ENCODE measurements at regions not wholly inside any gene's neighbourhood (a gene's known extent, or its start where the extent isn't known, plus 50 kb on each side); places are given as distances from the start of the nearest gene placed in this dataset.

DNA sequence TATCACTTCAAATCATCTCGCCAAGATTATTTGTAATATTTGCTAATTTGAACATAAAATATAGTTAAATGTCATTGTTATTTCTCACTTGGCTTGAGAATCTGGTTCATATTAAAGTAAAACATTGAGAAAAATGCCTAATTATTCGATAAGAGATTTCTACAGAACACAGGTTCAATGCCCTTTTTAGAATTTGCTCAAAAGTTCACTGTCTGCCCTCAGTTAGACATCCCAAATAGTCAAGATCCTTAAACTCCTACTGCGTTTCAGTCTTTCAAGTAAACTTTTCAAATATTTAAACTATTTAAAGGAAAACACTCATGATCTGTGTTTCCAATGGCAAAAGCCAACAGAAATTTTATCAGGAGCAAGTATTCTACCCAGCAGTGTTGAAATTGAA lies 204.1 kb upstream of the AGTR1 start (continued):
- TF ChIP-seq, protein P1, sequence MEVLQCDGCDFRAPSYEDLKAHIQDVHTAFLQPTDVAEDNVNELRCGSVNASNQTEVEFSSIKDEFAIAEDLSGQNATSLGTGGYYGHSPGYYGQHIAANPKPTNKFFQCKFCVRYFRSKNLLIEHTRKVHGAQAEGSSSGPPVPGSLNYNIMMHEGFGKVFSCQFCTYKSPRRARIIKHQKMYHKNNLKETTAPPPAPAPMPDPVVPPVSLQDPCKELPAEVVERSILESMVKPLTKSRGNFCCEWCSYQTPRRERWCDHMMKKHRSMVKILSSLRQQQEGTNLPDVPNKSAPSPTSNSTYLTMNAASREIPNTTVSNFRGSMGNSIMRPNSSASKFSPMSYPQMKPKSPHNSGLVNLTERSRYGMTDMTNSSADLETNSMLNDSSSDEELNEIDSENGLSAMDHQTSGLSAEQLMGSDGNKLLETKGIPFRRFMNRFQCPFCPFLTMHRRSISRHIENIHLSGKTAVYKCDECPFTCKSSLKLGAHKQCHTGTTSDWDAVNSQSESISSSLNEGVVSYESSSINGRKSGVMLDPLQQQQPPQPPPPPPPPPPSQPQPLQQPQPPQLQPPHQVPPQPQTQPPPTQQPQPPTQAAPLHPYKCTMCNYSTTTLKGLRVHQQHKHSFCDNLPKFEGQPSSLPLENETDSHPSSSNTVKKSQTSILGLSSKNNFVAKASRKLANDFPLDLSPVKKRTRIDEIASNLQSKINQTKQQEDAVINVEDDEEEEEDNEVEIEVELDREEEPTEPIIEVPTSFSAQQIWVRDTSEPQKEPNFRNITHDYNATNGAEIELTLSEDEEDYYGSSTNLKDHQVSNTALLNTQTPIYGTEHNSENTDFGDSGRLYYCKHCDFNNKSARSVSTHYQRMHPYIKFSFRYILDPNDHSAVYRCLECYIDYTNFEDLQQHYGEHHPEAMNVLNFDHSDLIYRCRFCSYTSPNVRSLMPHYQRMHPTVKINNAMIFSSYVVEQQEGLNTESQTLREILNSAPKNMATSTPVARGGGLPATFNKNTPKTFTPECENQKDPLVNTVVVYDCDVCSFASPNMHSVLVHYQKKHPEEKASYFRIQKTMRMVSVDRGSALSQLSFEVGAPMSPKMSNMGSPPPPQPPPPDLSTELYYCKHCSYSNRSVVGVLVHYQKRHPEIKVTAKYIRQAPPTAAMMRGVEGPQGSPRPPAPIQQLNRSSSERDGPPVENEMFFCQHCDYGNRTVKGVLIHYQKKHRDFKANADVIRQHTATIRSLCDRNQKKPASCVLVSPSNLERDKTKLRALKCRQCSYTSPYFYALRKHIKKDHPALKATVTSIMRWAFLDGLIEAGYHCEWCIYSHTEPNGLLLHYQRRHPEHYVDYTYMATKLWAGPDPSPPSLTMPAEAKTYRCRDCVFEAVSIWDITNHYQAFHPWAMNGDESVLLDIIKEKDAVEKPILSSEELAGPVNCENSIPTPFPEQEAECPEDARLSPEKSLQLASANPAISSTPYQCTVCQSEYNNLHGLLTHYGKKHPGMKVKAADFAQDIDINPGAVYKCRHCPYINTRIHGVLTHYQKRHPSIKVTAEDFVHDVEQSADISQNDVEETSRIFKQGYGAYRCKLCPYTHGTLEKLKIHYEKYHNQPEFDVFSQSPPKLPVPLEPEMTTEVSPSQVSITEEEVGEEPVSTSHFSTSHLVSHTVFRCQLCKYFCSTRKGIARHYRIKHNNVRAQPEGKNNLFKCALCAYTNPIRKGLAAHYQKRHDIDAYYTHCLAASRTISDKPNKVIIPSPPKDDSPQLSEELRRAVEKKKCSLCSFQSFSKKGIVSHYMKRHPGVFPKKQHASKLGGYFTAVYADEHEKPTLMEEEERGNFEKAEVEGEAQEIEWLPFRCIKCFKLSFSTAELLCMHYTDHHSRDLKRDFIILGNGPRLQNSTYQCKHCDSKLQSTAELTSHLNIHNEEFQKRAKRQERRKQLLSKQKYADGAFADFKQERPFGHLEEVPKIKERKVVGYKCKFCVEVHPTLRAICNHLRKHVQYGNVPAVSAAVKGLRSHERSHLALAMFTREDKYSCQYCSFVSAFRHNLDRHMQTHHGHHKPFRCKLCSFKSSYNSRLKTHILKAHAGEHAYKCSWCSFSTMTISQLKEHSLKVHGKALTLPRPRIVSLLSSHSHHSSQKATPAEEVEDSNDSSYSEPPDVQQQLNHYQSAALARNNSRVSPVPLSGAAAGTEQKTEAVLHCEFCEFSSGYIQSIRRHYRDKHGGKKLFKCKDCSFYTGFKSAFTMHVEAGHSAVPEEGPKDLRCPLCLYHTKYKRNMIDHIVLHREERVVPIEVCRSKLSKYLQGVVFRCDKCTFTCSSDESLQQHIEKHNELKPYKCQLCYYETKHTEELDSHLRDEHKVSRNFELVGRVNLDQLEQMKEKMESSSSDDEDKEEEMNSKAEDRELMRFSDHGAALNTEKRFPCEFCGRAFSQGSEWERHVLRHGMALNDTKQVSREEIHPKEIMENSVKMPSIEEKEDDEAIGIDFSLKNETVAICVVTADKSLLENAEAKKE (CRISPR knock-in tag; IDR thresholded peaks at IDR 0.05): no peak
- no peak for TF ChIP-seq JUNB (IDR thresholded peaks at IDR 0.05; ENCODE audit: unreplicated experiment)
- no peak for TF ChIP-seq ZNF331 (CRISPR knock-in tag; IDR thresholded peaks at IDR 0.05; ENCODE audit: low read depth)
- no peak for TF ChIP-seq NANOG (IDR thresholded peaks at IDR 0.05; ENCODE audit: borderline replicate concordance)
- no peak for TF ChIP-seq EZH2 (IDR thresholded peaks at IDR 0.05; ENCODE audit: low read depth, unreplicated experiment)
- TF ChIP-seq, protein P2, sequence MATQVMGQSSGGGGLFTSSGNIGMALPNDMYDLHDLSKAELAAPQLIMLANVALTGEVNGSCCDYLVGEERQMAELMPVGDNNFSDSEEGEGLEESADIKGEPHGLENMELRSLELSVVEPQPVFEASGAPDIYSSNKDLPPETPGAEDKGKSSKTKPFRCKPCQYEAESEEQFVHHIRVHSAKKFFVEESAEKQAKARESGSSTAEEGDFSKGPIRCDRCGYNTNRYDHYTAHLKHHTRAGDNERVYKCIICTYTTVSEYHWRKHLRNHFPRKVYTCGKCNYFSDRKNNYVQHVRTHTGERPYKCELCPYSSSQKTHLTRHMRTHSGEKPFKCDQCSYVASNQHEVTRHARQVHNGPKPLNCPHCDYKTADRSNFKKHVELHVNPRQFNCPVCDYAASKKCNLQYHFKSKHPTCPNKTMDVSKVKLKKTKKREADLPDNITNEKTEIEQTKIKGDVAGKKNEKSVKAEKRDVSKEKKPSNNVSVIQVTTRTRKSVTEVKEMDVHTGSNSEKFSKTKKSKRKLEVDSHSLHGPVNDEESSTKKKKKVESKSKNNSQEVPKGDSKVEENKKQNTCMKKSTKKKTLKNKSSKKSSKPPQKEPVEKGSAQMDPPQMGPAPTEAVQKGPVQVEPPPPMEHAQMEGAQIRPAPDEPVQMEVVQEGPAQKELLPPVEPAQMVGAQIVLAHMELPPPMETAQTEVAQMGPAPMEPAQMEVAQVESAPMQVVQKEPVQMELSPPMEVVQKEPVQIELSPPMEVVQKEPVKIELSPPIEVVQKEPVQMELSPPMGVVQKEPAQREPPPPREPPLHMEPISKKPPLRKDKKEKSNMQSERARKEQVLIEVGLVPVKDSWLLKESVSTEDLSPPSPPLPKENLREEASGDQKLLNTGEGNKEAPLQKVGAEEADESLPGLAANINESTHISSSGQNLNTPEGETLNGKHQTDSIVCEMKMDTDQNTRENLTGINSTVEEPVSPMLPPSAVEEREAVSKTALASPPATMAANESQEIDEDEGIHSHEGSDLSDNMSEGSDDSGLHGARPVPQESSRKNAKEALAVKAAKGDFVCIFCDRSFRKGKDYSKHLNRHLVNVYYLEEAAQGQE (IDR thresholded peaks at IDR 0.05; ENCODE audit: unreplicated experiment): no peak
- no peak for TF ChIP-seq POLR2AphosphoS5 (IDR thresholded peaks at IDR 0.05; ENCODE audit: low read depth)
- no peak for TF ChIP-seq EZH2phosphoT487 (IDR thresholded peaks at IDR 0.05; ENCODE audit: unreplicated experiment)

Data from GM23338 (cell line).